NCI-H82 treated with DMSO at 0.1 percent for 48 hours (cell line): ENCODE measurements at regions not wholly inside any gene's neighbourhood (a gene's known extent, or its start where the extent isn't known, plus 50 kb on each side); places are given as distances from the start of the nearest gene placed in this dataset.
"Not testable (repeated sequence)": the region's sequence is repeated elsewhere in the genome, so short reads cannot be mapped to it uniquely, and the experiment has no call there.

Experiments used
- DNase-seq: peaks from one replicate; lab custom pipeline; 2025; ENCODE audit not compliant: unreplicated experiment; lab: John Stamatoyannopoulos, UW

DNA sequence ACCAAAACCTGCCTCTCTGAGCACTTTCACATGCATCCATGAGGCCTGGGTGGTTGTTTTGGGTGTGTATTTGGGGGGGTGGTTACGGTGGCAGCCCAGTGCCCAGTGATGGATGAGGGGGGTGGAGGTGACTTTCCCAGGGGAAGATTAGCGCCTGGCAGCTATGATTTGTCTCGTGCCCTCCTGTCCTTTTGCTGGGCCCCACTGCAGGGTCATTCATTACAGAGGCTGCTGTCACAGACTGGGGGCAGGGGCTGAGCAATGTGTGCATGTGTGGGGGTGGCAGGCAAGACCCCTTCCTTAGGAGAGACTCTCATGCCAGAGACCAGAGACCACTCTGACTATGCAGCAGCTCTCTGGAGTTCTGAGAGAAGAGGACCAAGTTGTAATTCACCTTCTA, 93.7 kb downstream of the MRM1 start:
- DNase-seq = no peak

DNA sequence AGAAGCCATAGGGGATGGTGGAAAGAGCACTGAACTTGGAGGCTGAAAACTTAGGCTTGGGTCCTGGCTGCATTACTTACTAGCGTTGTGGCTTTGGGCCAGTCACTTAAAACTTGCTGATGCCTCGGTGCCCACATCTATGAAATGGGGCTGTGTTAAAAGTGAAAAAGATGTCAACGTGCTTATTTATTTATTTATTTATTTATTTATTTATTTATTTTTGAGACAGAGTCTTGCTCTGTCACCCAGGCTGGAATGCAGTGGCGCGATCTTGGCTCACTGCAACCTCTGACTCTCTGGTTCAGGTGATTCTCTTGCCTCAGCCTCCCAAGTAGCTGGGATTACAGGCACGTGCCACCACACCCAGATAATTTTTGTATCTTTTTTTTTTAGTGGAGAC, 94.3 kb downstream of the MRM1 start:
- DNase-seq = not testable (repeated sequence)

DNA sequence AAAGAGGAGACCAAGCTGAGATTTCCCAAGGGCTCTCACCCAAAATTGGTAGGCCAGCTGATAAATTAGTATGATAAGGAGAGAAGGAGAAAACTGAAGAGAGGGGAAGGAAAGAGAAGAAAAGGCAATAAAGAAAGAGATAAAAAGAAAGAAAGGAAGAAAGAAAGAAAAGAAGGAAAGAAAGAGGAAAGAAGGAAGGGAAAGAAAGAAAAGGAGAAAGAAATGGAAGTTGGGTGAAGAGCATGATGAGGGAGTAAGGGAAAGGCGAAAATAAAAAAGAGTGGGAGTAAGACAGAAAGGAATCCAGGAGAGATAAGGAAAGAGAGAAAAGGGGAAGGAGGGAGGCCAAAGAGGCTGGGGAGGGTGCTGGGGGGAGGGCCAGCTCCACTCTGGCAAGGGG, 95.4 kb downstream of the MRM1 start:
- DNase-seq = no peak

DNA sequence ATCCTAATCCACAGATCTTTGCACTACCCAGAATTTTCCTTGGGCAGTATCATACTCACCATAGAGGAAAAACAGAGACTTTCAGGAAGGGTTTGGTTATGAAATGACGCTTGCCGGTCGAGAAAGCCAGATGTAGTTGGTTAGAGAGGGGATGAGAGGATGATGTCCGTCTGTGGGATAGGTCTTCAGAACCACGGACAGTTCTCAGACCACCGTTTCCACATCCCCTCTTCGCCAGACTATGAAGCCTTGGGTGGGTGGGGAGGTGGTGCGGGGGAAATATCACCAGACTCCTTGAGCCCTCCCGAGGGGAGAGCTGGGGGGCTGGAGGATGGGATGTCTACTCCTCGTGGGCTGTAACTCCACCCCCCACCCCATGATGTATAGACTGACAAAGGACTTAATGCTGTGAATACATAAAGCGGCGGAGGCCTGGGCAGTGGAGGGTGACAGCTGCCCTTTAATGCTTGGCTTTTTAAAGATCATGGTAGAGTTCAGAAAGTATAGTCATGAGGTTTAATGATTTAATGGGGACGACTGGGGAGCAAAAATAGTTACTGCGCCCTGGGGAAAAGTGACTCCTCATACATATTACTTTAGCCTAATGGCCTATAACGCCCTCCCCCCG, 96.6 kb downstream of the MRM1 start:
- no peak for DNase-seq

DNA sequence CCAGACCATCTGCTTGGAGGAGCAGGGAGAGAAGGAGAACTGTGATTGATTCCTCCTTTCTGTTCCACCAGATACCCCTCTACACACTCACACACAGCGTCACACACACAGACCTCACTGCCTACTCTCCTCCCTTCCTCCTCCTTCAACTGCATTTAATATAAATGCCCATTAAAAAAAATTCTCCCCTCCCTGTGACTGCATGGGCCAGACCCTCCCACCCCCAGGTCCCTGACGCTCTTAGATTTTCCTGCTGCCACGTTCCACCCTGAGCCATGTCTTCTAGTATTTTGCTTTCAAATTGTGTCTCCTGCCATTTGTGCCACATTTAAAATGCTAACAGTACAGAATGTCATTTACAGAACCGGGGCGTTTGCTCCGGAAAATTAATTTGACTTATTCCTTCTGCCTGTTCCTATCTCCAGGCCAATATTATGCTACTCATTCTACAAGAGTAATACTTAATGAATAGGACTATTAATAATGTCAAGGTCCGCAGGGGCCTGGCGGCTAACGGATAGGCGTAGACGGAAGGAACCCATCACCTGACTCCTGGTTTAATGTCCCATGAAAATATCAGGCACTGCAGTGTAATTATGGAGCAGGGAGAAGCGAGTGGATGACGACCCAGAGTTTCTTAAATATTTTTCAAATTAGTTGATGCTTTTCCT, 100.2 kb downstream of the MRM1 start:
- no peak for DNase-seq

DNA sequence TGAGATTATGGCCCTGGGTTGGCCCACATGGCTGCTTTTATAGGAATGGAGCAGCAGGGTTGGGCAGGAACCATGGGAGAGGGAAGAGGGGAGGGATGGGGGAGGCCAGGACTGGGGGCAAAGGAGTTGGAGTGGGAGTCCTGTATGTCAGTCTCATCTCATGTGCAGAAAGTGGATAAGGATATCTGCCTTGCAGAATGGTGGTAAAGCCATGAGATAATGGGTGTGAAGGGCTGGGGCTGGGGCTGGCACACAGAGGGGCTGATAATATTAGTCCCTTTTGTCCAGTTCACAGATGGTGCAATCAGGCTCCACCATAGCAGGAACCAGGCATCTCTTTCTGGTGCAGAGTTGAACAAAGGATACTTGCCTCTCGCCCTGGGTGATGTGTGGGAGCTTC, 101.3 kb downstream of the MRM1 start:
- no peak for DNase-seq

DNA sequence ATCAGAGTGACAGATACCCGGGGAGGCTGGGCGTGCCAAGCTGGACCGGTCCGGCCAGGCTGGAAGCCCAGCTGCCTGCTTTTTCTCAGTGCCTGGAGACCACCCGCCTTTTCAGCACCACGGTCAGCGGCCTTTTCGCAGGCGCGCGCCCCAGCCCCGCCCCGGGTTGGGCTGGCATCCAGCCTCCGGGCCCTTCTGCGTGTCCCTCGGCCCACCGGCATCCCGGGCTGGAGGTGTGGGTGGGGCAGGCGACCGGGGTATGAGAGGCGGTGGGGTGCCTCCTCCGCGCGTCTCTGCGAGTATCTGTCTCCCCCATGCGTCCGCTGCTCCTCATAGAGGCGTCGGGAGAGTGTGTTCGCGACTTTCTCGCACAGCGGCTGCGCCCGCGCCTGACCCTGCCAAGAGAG, 102.5 kb downstream of the MRM1 start:
- DNase-seq = no peak

DNA sequence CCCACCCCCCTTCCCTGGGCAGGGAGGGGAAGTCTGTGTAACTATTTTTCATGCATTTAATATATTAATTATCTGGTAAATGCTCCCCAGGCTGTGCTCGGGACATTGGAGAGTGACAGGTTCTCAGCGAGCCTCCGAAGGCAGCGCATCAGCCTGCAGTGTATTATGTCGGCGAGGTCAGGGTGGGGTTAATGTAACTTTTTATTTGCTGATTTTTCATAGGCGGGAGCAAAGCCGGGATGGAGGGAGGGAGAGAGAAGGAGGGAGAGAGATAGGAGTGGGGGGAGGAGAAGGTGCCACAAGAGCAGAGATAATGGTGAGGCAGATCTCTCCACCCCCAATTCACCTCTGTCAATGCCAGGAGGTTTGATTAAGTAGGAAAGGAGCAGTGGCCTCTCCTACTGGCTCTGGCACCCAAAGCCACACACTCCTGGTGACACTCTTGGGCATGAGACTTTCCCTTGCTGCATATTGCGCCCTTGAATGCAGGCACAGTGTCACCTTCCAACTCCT, 104.0 kb downstream of the MRM1 start:
- DNase-seq = no peak

DNA sequence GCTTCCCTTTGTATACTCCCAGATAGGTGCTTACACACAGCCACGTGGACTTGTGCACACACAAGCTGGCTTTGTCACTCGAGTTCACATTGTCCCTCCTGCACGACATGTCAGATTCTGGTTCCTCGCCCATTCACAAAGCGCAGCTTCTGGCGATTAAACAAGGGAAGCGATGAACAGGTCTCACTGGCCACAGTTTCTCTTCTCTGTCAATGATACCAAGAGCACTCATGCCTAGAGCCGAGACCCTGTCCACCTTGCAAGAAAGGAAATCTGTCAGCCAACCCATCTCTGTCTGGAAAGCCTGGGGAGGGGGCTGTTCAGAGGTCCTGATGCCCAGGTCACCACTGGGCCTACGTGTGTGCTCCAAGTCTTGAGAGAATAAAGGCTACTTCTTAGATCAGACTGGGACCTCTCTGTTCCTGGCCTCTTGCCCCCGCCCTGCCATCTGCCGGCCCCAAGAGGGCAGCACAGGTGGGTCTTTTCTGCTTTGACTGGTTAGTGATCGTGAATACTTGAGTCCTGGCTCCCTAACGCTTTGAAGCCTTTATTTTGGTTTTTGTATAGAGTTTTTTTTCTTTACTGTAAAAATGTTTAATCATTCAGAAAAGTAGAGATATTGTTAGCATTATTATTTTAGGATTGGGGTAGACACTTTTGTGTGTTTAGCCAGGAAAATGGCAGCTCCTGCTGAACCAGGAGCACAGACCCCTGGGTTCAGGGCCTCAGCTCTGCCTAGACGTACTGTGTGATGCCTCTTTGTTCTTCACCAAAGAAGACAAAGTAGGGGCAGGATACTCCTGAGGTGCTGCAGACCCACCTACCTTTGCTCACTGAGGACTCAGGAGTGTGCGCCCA, 104.7 kb downstream of the MRM1 start:
- peak; percentile 44 for DNase-seq

DNA sequence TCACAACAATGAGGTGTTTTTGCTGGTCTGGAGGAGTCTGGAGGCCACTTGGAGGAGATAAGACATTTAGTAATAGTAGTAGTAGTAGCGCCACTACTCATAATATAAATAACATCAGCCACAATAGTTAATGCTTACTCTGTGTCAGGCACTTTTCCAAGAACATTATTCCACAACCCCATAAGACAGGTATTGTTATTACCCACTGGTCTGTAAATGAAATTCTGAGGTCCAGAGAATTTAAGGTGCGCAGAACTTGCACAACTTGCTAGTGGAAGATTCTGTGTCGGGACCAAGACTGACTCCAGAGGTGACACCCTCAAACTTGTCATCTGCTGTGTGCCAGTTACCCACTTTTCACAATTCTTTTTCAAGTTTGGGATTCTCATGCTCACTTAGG, 106.5 kb downstream of the MRM1 start:
- no peak for DNase-seq

DNA sequence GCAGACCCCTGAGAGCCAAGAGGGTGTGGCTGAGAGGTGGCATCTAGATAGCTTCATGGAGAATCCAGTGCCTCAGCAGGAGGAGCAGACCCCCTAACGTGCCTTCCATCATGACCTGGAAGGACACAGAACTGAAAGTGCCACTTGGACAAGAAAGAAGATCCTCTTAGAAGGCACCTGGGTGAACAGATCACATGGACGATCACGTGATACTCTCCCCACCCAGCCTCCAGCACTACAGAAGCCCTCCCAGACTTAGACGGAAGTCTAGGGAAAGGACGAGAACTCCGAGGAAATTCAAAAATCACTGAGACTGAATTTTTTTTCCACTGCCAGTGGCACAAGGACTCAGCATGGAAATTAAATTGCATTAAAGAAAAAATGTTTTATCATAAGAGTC, 113.4 kb downstream of the MRM1 start:
- no peak for DNase-seq

DNA sequence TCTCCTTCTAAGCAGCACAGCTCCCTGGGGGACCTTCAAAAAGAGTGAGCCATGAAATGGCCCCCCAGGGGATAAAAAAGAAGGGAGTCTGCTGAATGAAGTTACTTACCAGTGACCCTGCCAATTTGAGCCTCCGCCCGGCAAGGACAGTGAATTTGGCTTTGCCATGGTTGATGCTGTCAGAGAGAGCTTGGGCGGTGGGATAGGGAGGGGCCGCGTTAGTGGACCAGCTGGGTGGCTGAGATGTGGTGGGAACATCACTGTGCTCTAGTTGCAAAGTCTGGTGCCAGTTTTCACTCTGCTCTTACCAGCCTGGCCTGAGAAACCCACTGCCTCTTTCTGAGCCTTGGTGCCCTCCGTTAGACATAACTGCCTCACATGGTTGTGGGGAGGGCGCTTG, 114.6 kb downstream of the MRM1 start:
- DNase-seq = no peak

DNA sequence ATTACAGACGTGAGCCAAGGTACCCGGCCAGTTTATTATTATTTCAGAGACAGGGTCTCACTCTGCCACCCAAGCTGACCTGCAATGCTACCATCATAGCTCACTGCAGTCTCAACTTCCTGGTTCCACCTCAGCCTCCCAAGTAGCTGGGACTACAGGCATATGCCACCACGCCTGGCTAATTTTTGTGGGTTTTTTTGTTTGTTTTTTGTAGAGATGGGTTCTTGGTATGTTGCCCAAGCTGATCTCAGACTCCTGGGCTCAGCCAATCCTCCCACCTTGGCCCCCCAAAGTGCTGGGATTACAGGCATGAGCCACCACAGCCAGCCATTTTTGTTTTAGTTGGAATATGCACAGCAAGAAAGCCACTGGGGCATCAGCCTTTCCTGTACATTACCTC, 115.7 kb downstream of the MRM1 start:
- DNase-seq = no peak

DNA sequence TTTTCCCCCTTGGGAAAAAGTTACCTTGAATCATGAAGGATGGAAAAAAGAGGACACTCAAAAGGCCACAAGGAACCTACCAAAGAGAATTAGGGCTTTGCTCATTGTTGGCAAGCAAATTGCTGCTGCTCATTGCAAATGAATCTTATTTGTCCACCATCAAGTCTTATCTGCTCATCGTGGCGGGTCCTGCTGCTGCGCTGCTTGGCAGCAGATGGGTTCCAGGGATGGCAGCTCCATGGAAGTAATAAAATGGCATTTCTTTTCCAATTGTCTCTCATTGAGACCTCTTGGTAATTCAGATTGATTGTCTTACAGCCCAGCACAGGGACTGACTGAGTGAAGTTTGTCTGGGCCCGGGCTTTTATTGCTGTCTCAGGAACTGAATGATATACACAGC, 118.7 kb downstream of the MRM1 start:
- DNase-seq = no peak

DNA sequence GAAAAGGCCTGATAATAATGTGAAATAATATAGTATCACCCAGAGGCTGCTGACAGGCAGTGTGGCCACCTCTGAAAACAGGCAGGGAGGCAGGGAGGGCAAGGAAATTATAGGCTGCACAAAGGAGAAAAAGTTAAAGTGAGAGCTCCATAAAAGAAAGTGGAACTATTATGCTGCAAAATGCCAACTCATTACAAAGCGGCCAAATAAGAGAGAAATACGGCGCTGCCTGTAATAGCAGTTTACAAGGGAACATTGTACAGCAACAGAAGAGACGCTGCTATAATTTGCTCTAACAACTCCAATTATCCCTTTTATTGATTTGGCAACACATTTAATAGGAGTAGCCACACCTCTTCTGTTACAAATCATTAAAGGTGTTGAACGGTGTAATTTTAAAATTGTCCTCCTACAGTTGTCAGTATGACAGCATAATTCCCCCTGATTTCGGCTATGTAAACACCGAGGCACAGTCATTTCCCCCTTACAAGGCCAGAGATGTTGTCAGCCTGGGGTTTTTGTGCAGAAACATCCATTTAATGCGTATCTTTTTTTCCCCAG, 120.3 kb downstream of the MRM1 start:
- no peak for DNase-seq

DNA sequence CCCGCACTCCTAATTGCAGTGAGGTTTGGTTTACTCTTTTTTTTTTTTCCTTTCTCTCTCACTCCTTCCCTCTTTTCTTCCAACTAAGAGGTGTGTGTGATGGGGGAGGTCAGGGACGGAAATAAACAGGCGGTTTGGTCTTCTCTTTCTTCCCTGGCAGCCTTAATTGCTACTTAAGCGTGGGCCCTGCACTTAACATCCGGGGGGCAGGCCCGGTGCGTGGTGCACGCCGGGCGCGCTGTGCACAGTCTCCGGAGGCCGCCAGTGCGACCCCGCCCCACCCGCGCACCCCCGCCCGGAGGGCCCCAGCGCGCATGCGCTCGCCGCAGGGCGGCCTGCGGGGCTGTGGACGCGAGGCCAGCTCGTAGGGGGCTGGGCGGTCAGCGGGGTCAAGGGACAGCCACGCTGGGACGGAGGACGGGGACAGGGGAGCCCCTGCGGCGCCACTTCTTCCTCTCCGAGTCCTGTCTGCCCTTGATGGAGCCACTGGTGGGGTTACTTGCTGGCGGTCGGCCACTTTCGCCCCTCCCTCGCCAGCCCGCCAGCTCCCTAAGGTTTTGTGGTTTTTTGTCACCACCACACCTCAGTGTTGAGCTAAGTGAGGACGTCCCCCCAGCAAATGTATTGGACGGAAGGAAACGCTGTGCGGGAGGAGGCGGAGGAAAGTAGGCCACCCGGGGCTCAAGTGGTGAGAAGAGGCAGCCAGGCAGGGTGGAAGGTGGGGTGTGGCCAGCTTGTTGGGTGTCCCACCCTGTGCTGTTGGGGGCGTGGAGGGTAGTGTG, 120.9 kb downstream of the MRM1 start:
- DNase-seq = peak; percentile 22

DNA sequence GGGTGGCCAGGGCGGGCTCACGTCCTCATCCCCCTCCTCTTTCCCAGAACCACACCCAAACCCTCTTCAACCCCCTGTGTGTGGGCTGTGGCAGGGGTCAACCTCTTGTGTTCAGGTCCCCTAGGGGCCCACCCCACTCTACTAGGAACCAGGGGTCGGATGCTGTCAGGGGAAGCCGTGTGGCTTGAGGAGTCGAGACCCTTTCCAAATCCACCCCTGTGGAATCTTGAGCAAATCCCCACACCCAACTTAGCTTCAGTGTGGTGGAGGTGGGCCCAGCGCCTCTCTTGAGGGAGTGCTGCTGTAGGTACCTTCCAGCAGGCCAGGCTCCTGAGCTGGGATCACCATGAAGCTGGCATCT, 121.5 kb downstream of the MRM1 start:
- DNase-seq = no peak

DNA sequence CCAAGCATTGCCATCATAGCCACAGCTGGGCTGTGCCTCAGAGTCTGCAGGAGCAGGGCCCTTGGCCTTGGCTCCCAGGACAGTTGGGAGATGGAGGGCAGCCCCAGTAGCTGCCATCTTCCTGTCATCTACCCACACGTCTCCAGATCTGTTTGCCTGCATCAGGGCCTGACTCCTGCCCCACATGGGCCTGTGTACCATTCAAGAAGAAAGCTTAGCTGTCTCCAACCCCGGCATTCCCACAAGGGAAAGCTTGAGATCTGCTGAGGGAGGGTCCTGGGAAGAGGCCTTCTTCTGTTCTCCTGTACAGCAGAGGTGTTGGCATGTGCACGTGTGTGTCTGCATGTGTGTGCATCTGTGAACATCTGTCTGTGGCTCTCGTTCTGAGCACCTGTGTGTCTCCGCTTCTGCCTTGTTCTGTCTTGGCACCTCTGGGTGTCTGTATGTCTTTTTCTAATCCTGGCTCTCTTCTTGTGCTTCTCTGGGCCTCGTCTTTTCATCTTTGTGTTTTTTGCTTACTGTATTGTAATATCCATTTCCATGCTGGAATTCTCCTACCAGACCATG, 122.2 kb downstream of the MRM1 start:
- DNase-seq = no peak

DNA sequence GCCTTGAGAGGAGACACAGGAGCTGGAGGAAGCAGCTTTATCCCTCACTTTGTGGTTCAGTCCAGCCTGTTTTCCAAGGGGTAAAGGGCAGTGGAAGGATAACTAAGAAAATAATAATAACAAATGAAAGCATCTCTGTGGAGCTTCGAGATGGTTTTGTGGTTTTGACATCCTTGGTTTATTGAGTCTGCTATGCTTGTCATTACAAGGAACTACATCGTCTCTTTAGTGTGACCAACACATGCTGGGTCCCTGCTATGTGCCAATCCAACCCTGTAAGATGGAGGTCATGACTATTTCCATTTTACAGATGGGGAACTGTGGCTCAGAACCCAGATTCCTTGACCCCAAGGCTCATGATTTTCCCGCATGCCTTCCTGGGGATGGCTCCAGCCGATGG, 124.8 kb downstream of the MRM1 start:
- DNase-seq = no peak

DNA sequence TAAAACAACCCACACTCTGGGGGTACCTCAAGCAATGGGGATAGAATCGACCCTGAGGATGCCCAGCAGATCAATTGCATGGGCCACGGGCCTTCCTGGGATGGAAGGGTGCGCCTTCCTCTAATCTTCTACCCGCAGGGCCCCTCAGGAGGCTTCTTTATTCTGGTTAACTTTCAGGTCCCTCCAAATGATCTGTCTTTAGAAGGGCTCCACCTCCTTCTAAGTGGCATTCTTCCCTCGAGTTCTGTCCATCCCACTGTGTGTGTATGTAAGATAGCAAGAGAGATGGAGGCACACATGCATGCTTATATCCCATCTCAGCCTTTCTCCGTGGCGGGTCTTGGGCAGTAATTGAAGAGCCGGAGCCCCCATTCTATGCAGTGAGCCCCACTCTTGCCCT, 125.7 kb downstream of the MRM1 start:
- DNase-seq = no peak

DNA sequence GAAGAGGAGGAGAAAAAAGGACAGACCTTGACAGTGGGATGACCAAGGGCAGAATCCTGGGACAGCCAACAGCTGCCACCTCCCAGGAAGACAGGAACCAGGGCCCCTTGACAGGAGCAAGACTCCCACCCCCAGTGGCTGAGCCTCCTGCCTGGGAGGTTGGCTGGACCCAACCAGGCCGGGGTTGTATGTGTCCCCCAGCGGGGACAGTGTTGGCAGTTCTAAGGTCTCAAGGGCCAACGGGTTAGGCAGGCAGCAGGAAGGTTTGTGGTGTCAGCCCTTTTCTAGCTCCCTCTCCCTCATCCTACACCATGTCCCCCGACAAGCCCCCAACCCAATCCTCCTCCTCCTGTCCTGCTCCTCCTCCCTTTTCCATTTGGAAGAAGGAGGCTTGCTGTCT, 126.2 kb downstream of the MRM1 start:
- DNase-seq = no peak
